ENCODE measurements at regions not wholly inside any gene's neighbourhood (a gene's known extent, or its start where the extent isn't known, plus 50 kb on each side); places are given as distances from the start of the nearest gene placed in this dataset.

DNA sequence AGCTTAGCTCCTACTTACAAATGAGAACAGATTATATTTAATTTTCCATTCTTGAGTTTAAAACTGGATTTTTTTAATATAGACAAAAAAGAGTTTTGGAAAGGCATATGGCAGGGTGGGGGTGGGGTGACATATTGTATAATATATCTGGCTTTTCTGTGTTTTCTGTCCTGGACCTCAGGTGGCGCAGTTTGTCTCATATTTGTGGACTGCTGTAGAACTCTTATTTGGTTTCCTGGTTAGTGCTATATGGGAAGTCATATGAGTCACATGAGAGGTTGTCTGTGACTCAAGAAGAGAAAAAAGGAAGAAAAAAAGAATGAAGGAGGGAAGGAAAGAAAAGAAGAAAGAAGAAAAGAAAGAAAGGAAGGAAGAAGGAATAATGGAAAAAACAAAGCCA is 131.8 kb downstream of the CLVS2 start:
- TF ChIP-seq GATAD1 (CRISPR knock-in tag; IDR thresholded peaks at IDR 0.05) (no peak), BRCA1 (CRISPR knock-in tag; IDR thresholded peaks at IDR 0.05) (no peak), ETV5 (CRISPR knock-in tag; IDR thresholded peaks at IDR 0.05; ENCODE audit: borderline replicate concordance) (no peak), NR2F6 (IDR thresholded peaks at IDR 0.05) (no peak), NR2F6 (CRISPR knock-in tag; IDR thresholded peaks at IDR 0.05) (no peak), SMARCE1 (IDR thresholded peaks at IDR 0.05; ENCODE audit: borderline replicate concordance) (no peak), ZNF383 (CRISPR knock-in tag; IDR thresholded peaks at IDR 0.05; ENCODE audit: borderline replicate concordance) (no peak), SNRNP70 (IDR thresholded peaks at IDR 0.05; ENCODE audit: low read depth, low read length) (no peak), ATF7 (IDR thresholded peaks at IDR 0.05) (no peak), ATF7 (CRISPR knock-in tag; IDR thresholded peaks at IDR 0.05) (no peak), TCF12 (IDR thresholded peaks at IDR 0.05) (no peak), TCF12 (CRISPR knock-in tag; IDR thresholded peaks at IDR 0.05) (no peak)
- TF ChIP-seq, protein P1, sequence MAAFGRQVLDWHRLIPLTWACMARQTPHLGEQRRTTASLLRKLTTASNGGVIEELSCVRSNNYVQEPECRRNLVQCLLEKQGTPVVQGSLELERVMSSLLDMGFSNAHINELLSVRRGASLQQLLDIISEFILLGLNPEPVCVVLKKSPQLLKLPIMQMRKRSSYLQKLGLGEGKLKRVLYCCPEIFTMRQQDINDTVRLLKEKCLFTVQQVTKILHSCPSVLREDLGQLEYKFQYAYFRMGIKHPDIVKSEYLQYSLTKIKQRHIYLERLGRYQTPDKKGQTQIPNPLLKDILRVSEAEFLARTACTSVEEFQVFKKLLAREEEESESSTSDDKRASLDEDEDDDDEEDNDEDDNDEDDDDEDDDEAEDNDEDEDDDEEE (CRISPR knock-in tag; IDR thresholded peaks at IDR 0.05): no peak
- TF ChIP-seq, protein P2, sequence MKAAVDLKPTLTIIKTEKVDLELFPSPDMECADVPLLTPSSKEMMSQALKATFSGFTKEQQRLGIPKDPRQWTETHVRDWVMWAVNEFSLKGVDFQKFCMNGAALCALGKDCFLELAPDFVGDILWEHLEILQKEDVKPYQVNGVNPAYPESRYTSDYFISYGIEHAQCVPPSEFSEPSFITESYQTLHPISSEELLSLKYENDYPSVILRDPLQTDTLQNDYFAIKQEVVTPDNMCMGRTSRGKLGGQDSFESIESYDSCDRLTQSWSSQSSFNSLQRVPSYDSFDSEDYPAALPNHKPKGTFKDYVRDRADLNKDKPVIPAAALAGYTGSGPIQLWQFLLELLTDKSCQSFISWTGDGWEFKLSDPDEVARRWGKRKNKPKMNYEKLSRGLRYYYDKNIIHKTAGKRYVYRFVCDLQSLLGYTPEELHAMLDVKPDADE (CRISPR knock-in tag; IDR thresholded peaks at IDR 0.05): no peak
- H3K9ac ChIP-seq (ENCODE audit: insufficient read depth, low read depth, low read length): no peak overlapping the region
- WGBS (ENCODE audit: low lambda C conversion rate): 0% methylated on average over 1 of the region's 1 CpG
- no peak overlapping the region for H3K27ac ChIP-seq (ENCODE audit: extremely low read length, insufficient read depth, low read length)
- H4K20me1 ChIP-seq (ENCODE audit: insufficient read depth, low read length): no peaks in the 10 kb centered on the region
- POLR2A ChIA-PET: no interaction called here
- H3K79me2 ChIP-seq (ENCODE audit: insufficient read depth, low read length): no peaks in the 10 kb centered on the region
- H3K27me3 ChIP-seq (ENCODE audit: control insufficient read depth in 1 of 2, insufficient read depth in 2 of 2, low read length in 2 of 2): no peaks in the 10 kb centered on the region
- no peaks in the 10 kb centered on the region for H3K4me1 ChIP-seq (ENCODE audit: insufficient read depth, low read length)
- DNase-seq (ENCODE audit: low spot score) (no peak), ATAC-seq (no peak), FAIRE-seq (no peak)
- no peak overlapping the region for H3K4me2 ChIP-seq (ENCODE audit: low read depth, low read length)
- intact Hi-C loops (cut with micrococcal nuclease; ENCODE audit: unreplicated experiment): no loop called here
- H3K4me3 ChIP-seq (replicated peaks in 1 of 3; ENCODE audit: insufficient read depth in 1 of 3, low read depth in 2 of 3, low read length in 3 of 3): no peak overlapping the region
- BruUV-seq (replicated peaks): no TSS peak
- CTCF ChIA-PET (ENCODE audit: low intra/inter-chr PET ratio, low total read pairs): no interaction called here
- H3K9me3 ChIP-seq (ENCODE audit: low read length): peaks cover 76% of the 10 kb centered on the region
- H2AFZ ChIP-seq (ENCODE audit: low read length): no peak overlapping the region
- in situ Hi-C loops (cut with HindIII; ENCODE audit: extremely low pct_ligation_motif_present, low pct_unique_long_range_greater_than_20kb): no loop called here
- H3K36me3 ChIP-seq (replicated peaks in 1 of 2; ENCODE audit: control insufficient read depth in 1 of 2, insufficient read depth in 2 of 2, low read length in 2 of 2): no peaks in the 10 kb centered on the region

Data from HepG2 (cell line).